ENCODE measurements at regions not wholly inside any gene's neighbourhood (a gene's known extent, or its start where the extent isn't known, plus 50 kb on each side); places are given as distances from the start of the nearest gene placed in this dataset.
"Not testable (repeated sequence)": the region's sequence is repeated elsewhere in the genome, so short reads cannot be mapped to it uniquely, and the experiment has no call there.

- H3K4me1 ChIP-seq: peaks cover 10% of the 10 kb centered on the region
- no peaks in the 10 kb centered on the region for H3K36me3 ChIP-seq
- no peak overlapping the region for H3K27ac ChIP-seq
- DNase-seq (ENCODE audit: extremely low spot score in 2 of 2): no peak
- no peak overlapping the region for H3K4me3 ChIP-seq
- intact Hi-C loops (cut with DNase I): loop anchor here (5.0 kb wide), 1 partner anchor 592 kb away; no protein-coding TSS in a partner anchor
- H3K9me3 ChIP-seq: no peaks in the 10 kb centered on the region
- no peaks in the 10 kb centered on the region for H3K27me3 ChIP-seq
- TF ChIP-seq POLR2AphosphoS5 (IDR thresholded peaks at IDR 0.05; ENCODE audit: insufficient read depth in 1 of 2, low read depth in 1 of 2): no peak
- TF ChIP-seq CTCF (IDR thresholded peaks at IDR 0.05): no peak
- no peak for TF ChIP-seq POLR2A (IDR thresholded peaks at IDR 0.05)
Measured at GRCh38 chr3:170689296-170689829, 103.5 kb upstream of the SLC7A14 start.

- not testable (repeated sequence) for H3K9me3 ChIP-seq; H3K27ac ChIP-seq; DNase-seq (ENCODE audit: extremely low spot score in 2 of 2); H3K36me3 ChIP-seq; H3K4me3 ChIP-seq; H3K27me3 ChIP-seq
- H3K4me1 ChIP-seq: peaks cover 10% of the 10 kb centered on the region
- intact Hi-C loops (cut with DNase I): loop anchor here (5.0 kb wide), 1 partner anchor 591 kb away; no protein-coding TSS in a partner anchor
Measured at GRCh38 chr3:170688222-170688621, 102.3 kb upstream of the SLC7A14 start.

- DNase-seq (ENCODE audit: extremely low spot score in 2 of 2): no peak
- no peaks in the 10 kb centered on the region for H3K27me3 ChIP-seq
- intact Hi-C loops (cut with DNase I): no loop called here
- no peak for TF ChIP-seq POLR2A (IDR thresholded peaks at IDR 0.05)
- TF ChIP-seq CTCF (IDR thresholded peaks at IDR 0.05): no peak
- no peak for TF ChIP-seq POLR2AphosphoS5 (IDR thresholded peaks at IDR 0.05; ENCODE audit: insufficient read depth in 1 of 2, low read depth in 1 of 2)
- no peak overlapping the region for H3K27ac ChIP-seq
- H3K36me3 ChIP-seq: no peaks in the 10 kb centered on the region
- H3K9me3 ChIP-seq: no peaks in the 10 kb centered on the region
- no peak overlapping the region for H3K4me3 ChIP-seq
- no peaks in the 10 kb centered on the region for H3K4me1 ChIP-seq
Measured at GRCh38 chr3:170680593-170680992, 94.7 kb upstream of the SLC7A14 start.

- no peaks in the 10 kb centered on the region for H3K9me3 ChIP-seq
- intact Hi-C loops (cut with DNase I): no loop called here
- H3K4me1 ChIP-seq: no peaks in the 10 kb centered on the region
- H3K36me3 ChIP-seq: no peaks in the 10 kb centered on the region
- TF ChIP-seq POLR2A (IDR thresholded peaks at IDR 0.05) (no peak), CTCF (IDR thresholded peaks at IDR 0.05) (no peak), POLR2AphosphoS5 (IDR thresholded peaks at IDR 0.05; ENCODE audit: insufficient read depth in 1 of 2, low read depth in 1 of 2) (no peak)
- no peaks in the 10 kb centered on the region for H3K27me3 ChIP-seq
- H3K4me3 ChIP-seq: no peak overlapping the region
- no peak overlapping the region for H3K27ac ChIP-seq
- DNase-seq (ENCODE audit: extremely low spot score in 2 of 2): no peak
Measured at GRCh38 chr3:170679190-170679589, 93.3 kb upstream of the SLC7A14 start.

GRCh38 chr3:170670504-170670903 lies 84.6 kb upstream of the SLC7A14 start:
- no peak overlapping the region for H3K27ac ChIP-seq
- no peak for DNase-seq (ENCODE audit: extremely low spot score in 2 of 2)
- TF ChIP-seq CTCF (IDR thresholded peaks at IDR 0.05) (no peak), POLR2A (IDR thresholded peaks at IDR 0.05) (no peak), POLR2AphosphoS5 (IDR thresholded peaks at IDR 0.05; ENCODE audit: insufficient read depth in 1 of 2, low read depth in 1 of 2) (no peak)
- no peak overlapping the region for H3K4me3 ChIP-seq
- intact Hi-C loops (cut with DNase I): no loop called here
- H3K36me3 ChIP-seq: no peaks in the 10 kb centered on the region
- H3K27me3 ChIP-seq: no peaks in the 10 kb centered on the region
- no peaks in the 10 kb centered on the region for H3K4me1 ChIP-seq
- no peaks in the 10 kb centered on the region for H3K9me3 ChIP-seq

GRCh38 chr3:170662986-170663385 lies 77.1 kb upstream of the SLC7A14 start:
- intact Hi-C loops (cut with DNase I); H3K9me3 ChIP-seq: not testable (repeated sequence)

More at GRCh38 chr3:170662986-170663385, 77.1 kb upstream of the SLC7A14 start:
- not testable (repeated sequence) for H3K27ac ChIP-seq; H3K4me1 ChIP-seq; H3K36me3 ChIP-seq; H3K27me3 ChIP-seq; H3K4me3 ChIP-seq; DNase-seq (ENCODE audit: extremely low spot score in 2 of 2)

All from vagina (tissue), 2 donors.